GM21825 (cell line): ENCODE measurements at regions not wholly inside any gene's neighbourhood (a gene's known extent, or its start where the extent isn't known, plus 50 kb on each side); places are given as distances from the start of the nearest gene placed in this dataset.
"Not testable (repeated sequence)": the region's sequence is repeated elsewhere in the genome, so short reads cannot be mapped to it uniquely, and the experiment has no call there.

Source experiments
- ATAC-seq: cut with Tn5 transposase; IDR thresholded peaks from one replicate; pipeline ENCODE4 v1.9.1; 2021; ENCODE audit warnings: mild to moderate bottlenecking, moderate library complexity; ENCODE audit not compliant: unreplicated experiment

DNA sequence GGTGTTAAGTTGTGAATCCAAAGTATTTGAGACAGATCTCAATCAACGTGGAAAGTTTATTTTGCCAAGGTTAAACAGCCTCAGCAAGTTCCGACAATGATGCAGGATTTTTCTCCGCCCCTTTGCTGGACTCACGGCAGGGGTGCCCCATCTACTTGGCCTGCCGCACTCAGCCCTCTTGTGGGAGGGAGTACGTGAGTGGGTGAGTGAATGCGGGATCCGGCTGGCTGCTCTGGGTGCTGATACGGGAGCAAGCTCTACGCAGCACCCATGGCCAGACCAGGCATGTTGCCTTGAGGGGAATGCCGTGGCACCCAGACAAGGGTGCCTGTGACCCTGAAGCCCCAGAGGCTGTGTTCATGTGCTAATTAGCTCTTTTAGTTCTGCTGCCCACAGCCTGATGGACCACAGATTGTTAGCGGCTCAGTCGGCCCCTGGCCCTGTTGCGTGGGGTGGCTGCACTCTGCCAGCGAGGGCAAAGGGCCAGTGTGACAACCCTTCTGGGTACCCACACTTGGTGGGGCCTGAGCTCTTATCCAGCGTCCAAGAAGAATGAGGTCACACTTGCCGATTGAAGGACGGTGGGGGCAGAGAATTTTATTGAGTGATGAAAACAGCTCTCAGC is 81.2 kb upstream of the FAM153A start:
- not testable (repeated sequence) for ATAC-seq

GRCh38 chr5:177857642-177858200 is 75.0 kb upstream of the FAM153A start:
- not testable (repeated sequence) for ATAC-seq

GRCh38 chr5:177856474-177856873 is 73.8 kb upstream of the FAM153A start:
- not testable (repeated sequence) for ATAC-seq

DNA sequence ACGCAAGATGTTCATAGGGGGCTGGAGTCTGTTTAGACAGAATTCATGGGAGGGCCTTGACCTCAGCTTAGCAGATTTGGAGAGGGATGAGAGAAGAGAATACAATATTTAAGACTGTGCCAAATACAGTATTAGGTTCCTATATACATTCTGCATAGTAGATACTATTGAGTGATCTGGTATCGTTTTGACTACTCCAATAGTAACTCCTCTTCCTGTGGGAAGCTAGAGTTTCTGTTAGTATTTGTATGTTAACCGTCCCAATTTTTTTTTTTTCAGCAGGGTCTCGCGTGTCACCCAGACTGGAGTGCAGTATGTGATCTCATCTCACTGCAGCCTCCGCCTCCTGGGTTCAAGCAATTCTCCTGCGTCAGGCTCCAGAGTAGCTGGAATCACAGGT is 65.2 kb upstream of the FAM153A start:
- not testable (repeated sequence) for ATAC-seq

GRCh38 chr5:177846598-177846997 is 63.9 kb upstream of the FAM153A start:
- ATAC-seq: not testable (repeated sequence)

DNA sequence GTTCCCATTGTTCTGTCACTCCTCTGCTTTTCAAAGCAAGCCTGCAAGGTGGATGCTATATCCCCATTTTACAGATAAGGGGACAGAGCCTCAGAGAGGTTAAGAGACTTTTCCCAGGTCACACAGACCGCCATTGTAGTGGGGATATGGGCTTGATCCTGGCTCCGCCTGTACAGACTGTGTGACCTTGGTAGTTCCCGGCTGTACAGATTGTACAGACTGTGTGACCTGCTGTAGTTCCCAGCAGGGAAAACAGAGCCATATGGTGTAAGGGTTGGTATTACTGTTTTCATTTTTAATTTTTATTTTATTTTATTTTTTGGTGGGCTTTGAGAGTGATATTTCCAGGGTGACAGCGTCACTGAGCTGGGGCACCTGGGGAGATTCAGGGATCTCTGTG is 63.2 kb upstream of the FAM153A start:
- not testable (repeated sequence) for ATAC-seq

GRCh38 chr5:177836191-177836590 is 53.5 kb upstream of the FAM153A start:
- ATAC-seq: not testable (repeated sequence)
